DND-41 (cell line): ENCODE measurements at regions not wholly inside any gene's neighbourhood (a gene's known extent, or its start where the extent isn't known, plus 50 kb on each side); places are given as distances from the start of the nearest gene placed in this dataset.

Source experiments
- EZH2 ChIP-seq: IDR thresholded peaks from 3 replicates; pipeline ENCODE4 v1.6.1; 2012; ENCODE audit warnings: borderline replicate concordance, low read depth, mild to moderate bottlenecking, moderate library complexity, low read length, inconsistent platforms; ENCODE audit not compliant: severe bottlenecking
- TF ChIP-seq, protein P1 (sequence below): IDR thresholded peaks from 2 replicates; pipeline ENCODE4 v1.5.1; 2012; ENCODE audit warnings: borderline replicate concordance, low read length, moderate library complexity, mild to moderate bottlenecking; ENCODE audit not compliant: poor library complexity, severe bottlenecking; ENCODE audit errors: extremely low read depth

DNA sequence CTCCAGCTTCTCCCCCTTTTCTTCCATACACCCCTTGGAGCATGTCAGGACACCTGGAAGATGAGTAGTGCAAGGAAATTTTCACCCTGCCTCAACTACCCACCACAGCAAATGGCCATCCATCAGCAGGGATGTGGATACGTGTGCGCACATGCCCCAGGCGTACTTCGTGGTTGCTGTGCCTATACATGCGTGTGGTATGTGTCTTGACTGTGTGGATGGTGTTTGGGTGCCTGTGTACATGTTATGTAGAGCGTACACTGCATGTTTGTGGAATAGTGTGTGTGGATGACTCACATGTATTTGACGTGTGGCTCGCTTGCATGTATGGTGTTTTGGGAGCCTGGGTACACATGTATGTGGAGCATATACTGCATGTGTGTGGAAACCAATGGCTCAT, 158.5 kb downstream of the RRAGC start:
- TF ChIP-seq, protein P1, sequence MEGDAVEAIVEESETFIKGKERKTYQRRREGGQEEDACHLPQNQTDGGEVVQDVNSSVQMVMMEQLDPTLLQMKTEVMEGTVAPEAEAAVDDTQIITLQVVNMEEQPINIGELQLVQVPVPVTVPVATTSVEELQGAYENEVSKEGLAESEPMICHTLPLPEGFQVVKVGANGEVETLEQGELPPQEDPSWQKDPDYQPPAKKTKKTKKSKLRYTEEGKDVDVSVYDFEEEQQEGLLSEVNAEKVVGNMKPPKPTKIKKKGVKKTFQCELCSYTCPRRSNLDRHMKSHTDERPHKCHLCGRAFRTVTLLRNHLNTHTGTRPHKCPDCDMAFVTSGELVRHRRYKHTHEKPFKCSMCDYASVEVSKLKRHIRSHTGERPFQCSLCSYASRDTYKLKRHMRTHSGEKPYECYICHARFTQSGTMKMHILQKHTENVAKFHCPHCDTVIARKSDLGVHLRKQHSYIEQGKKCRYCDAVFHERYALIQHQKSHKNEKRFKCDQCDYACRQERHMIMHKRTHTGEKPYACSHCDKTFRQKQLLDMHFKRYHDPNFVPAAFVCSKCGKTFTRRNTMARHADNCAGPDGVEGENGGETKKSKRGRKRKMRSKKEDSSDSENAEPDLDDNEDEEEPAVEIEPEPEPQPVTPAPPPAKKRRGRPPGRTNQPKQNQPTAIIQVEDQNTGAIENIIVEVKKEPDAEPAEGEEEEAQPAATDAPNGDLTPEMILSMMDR: no peak
- TF ChIP-seq EZH2: no peak
